IPS-NIHi7 (cell line): ENCODE measurements at regions not wholly inside any gene's neighbourhood (a gene's known extent, or its start where the extent isn't known, plus 50 kb on each side); places are given as distances from the start of the nearest gene placed in this dataset.
"Not testable (repeated sequence)": the region's sequence is repeated elsewhere in the genome, so short reads cannot be mapped to it uniquely, and the experiment has no call there.

ENCODE experiments used
- DNase-seq: peaks from one replicate; pipeline ENCODE4 v3.0.0; 2012; ENCODE audit warnings: mixed read lengths; ENCODE audit errors: extremely low spot score

DNA sequence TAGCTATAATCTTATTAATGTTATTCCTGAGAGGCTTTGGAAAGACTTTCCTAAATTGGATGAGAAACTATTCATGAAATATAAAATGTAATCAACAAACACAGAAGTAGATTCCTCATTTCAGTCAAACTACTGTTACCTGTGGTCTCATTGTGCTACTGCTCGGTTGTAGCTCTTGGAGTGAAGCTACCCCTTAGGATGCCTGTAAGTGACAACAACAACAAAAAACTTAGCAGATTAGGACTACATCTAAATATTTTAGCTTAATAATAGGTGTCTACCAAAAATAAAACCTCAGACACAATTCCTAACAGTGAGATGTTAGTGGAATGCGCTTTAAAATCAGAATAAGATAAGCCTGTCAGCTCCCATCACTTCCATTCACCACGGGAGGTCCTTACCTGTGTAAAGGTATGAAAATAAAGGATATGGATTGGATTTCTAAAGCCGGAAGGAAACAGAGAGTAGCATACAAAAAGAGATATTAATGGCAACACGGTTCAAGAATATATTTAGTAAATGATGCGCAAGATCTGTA, 369.2 kb downstream of the OSTF1 start:
- DNase-seq: no peak

DNA sequence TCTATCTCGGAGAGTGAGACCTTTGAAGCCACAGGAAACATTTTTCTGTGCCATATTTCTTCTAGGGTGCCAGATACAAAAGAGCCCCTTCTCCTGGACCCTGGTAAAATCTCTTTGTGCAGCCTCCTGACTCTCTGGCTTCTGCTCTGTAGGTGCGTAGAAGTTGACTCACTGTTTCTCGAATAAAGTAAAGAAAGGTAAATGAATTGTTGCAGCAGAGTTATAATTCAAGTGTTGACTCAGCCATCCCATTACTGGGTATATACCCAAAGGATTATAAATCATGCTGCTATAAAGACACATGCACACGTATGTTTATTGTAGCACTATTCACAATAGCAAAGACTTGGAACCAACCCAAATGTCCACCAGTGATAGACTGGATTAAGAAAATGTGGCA, 371.0 kb downstream of the OSTF1 start:
- not testable (repeated sequence) for DNase-seq

DNA sequence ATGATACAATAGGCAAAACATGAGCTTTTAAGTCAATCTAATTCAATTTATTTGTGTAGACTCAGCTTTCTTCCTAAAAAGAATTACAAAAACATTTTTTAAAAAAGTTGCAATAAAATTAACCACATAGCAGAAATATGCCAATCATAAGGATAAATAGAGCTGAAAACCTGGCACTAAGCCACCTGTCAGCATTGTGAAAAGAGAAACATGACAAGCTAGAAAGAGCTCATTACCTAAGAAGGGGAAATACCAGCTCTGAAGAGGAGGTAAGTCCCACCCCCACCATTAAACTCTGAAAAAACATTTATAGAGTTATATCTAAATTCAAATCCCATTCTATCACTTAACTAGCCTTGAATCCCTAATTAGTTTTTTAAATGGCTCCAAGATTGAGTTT, 372.9 kb downstream of the OSTF1 start:
- no peak for DNase-seq

DNA sequence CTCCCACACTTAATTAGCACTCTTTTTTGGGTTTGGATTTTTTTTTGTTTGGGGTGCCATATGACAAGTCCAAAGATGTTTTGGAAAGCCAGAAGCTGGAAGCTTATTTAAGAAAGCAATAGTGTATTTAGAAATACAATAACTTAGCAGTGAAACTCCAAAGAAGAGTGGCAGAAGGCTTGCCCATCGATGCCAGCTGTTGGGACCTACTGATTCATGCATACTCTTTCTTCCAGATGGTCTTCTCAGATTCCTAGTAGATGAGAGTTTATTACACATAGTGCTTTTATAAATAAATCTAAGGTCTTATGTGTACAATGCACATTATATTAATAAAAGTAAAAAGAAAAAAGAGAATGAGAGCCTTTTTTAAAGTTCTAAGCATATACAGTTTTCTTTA, 374.6 kb downstream of the OSTF1 start:
- DNase-seq: no peak

DNA sequence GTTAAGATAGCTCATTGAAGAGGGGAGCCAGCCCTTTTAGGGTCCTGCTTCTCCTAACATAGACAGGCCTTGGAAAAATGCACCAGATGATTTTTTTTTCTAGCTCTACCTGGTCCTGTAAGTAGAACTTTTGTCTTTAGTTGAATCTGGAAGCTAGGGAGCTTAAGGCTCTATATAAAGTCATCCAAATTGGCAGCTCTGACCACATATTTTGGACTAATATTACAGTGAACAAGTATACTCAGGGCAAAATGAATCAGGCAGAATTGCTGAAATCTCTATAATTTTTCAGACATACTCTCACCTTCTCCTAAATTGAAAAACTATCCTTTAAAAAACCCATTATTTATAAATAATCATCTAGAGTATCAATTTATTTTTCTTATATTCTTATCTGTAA, 375.6 kb downstream of the OSTF1 start:
- no peak for DNase-seq

DNA sequence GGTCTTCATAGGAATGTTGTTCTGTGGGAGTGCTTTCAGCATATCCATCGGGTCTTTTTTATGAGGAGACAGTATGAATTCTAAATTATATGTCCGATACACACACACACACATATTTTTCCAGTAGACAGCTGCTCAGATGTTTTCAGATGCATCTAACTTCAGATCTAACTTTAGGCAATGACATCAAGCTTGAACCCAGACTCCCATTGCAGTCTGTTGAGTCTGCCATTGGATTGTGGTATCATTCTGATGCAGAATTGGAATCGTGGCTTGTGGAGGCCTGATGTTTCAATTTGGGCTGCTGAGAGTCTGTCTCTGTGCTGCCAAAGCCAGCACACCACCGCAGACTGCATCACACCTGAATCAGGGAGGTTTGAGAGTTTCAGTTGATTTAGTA, 376.4 kb downstream of the OSTF1 start:
- no peak for DNase-seq

DNA sequence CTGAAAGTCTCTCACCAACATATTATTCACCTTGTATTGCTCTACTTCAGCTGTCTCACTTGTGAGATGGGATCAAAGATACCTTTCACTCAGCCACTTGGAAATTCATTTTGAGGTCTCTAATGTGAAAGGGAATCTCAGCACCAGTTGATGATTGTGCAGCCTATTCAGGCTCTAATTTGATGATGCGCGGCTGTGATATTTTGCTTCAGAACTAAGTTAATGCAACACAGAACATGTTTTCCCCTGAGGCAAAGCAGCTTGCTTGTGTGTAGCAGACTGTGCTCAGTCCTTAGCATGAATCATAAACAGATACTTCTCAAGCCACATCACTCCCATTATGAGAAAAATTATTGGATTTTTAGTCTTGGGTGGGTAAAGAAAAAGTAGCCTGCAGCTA, 378.8 kb downstream of the OSTF1 start:
- no peak for DNase-seq

DNA sequence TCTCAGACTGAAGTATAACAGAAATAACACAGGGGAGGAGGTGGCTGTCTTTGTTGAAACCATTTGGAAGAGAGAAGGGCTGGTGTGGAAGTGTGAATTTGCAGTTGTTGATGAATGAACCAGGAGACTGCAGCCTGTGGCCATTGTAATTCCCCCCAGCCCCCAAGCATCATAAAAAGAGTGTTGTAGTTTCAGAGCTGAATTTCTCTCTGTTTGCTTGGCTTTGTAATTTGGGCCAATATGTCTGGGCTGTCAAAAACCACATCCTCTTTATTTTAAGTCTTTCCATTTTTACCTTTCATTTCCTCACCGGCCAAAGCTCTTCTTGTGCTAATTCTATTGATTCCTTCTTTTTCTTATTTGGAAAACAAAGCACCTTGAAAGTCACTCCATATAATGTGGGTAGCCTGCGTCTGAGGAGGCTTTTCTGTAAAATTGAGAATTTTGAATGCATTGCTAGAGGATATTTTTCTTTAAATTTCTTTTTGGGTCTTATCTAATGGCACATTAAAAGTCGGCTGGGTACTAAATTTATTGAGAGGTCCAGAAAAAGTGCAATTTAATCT, 383.3 kb downstream of the OSTF1 start:
- no peak for DNase-seq

DNA sequence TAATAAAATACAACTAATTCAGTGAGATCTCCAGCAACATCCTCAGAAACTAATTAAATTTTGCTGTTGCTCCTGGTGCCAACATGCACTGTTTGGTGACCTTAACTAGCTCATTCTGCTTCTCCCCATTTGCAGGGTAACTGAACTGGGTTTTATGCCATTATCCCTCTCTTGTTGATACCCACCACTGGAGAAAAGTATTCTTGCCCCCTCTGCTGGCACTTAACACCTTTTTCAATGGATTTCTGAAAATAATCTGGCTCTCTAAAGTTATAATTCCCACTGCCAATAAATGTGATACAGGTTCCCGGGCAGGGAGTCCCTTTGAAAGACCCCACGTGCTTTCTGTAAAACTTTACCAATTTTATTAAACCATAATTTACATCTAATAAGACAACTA, 394.3 kb downstream of the OSTF1 start:
- peak; percentile 31 for DNase-seq

DNA sequence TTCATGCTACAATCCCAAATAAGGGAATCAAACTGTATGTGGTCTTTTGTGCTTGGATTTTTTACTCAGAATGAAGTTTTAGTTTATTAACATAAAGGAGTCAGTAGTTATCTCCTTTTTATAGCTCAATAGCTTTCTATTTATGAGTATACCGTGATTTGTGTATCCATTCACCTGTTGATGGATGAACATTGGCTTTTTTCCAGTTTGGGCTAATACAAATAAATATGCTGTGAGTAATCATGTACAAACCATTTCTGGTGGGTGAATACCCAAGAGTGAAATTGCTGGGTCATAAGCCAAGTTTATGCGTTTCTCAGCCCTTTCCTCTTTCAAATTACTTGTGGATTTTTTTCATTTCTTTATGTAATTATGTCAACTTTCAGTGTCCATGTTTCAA, 395.3 kb downstream of the OSTF1 start:
- DNase-seq: no peak

DNA sequence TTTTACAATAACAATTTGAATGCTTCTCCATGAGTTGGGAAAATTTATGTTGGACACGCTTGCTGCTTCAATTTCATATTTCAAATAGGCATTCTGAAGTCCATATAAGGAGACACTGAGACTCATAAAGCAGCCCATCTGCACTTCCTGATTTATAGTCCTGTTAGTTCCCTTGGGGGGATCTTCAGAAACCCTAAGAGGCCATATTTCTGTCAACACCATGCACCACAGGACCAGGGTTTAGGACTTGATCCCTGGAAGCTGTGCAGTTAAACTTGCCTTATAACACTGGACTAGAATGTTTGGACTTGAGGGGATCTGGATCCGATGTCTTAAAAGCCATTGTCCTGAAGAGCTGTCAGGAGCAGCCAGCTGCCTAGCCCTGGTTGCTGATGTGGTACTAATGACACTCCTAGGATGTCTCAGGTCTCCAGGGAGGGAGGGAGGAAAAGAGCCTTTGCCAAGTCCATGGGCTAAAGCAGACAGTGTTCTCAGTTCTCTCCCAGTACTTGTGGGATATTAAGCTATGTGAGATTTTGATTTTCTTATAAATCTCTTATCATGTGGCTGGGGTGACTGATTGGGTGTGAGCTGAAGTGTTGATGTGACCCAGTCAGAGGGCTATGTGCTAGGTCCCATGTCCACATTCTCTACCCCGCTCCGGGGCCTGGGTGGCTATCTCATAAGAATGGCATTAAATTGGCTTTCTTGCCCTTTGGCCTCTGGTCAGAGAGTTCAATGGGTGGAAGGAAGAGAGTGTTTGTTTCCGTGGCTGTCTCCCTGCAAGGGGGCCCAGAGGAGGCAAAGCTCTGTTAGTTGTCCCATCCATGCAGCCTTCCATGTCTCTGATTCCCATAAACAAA, 399.8 kb downstream of the OSTF1 start:
- no peak for DNase-seq

DNA sequence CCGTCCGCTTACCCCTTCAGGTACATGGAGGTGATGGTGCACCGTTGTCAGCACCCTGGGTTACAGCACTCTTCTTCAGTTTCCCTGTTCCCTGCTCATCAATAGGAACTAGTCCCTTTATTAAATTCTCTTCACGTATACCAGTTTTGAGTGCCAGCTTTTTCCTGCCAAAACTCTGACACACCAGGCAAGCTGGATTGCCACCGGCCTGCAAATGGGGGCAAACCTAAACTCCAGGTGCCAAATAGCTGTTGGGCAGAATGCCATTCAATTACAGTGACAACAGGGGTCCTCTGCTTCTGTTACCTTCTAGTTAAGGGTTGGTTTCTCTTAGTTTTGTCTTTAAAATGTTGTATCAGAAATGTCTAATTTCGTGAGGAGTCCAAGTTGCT, 400.4 kb downstream of the OSTF1 start:
- no peak for DNase-seq

DNA sequence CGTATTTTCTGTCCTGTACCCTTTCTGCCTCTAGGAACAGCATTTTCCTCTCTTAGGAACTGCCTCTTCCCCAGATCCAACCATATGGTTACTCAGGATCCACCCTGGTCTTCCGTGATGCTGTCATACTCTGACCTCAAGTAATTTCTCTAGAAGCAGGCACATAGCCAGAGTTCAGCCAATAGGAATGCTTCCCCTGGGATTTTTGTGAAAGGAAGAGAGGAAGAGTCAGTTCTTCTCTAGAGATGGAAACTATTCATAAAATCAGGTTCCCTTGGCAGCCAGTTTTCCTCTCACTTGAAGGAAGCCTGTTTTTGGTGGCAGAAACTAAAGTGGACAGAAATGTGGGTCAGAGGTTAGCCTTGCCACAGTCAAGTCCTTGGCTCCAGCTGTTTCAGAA, 400.1 kb upstream of the PCSK5 start:
- no peak for DNase-seq

DNA sequence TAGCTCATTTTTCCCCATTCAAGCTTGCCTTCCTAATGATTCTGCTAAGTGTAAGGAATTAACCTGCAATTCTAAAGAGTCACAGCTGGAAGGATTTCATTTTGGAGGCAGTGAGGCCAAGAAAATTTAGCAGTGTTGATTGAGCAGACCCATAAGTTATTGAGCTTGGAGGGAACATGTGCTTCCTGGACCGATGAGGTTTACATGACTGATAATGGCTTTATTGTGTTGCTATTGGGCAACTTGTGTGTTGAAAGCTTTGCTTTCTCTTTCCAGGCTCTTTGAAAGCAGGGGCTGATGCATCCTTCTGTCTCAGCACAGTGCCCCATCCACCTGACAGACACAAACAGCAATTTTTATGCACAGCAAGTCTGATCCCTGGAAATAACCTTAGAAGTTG, 398.9 kb upstream of the PCSK5 start:
- DNase-seq: no peak

DNA sequence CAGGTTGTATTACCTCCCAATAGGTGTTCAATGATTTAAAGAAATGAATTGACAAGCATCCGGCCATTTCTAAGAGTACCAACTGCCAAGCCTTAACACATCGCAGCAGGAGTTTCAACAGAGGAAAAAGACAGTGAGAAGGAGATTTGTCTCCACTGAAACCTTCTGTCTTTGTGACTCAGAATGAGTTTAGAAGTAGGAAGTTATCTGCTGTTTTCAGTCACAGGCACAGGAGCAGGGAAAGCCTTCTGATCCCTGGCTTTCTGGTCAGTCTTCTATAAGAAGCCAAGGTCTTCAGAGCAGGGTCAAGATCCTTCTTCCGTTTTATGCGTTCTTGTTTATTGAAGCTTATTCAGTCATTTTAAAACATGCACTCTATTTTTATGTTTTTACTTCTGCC, 390.7 kb upstream of the PCSK5 start:
- DNase-seq: no peak

DNA sequence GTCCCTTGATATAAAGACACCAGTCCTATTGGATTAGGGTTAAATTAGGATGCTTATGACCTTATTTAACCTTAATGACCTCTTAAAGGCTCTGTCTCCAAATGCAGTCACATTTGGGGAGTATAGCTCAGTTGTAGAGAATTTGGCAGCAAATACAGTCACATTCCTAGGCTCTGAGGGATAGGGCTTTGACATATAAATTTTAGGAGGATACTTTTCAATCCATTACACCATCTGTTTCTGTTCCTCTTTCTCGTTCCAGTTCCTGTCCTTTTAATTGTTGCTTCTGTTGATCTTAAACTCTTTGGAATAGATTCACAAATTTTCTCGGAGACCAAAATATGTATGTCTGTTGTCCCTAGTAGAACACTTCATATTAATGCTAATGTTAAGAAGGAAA, 390.0 kb upstream of the PCSK5 start:
- DNase-seq: no peak

DNA sequence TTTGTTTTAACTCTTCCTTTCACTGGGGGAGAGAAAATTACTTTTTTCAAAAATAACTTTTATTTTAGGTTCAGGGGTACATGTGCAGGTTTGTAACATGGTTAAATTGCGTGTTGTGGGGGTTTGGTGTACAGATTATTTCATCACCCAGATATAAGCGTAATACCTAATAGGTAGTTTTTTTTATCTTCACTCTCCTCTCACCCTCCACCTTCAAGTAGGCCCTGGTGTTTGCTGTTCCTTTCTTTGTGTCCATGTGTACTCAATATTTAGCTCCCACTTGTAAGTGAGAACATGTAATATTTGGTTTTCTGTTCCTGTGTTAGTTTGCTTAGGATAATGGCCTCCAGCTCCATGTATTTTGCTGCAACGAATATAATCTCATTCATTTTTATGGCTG, 389.5 kb upstream of the PCSK5 start:
- DNase-seq: not testable (repeated sequence)

DNA sequence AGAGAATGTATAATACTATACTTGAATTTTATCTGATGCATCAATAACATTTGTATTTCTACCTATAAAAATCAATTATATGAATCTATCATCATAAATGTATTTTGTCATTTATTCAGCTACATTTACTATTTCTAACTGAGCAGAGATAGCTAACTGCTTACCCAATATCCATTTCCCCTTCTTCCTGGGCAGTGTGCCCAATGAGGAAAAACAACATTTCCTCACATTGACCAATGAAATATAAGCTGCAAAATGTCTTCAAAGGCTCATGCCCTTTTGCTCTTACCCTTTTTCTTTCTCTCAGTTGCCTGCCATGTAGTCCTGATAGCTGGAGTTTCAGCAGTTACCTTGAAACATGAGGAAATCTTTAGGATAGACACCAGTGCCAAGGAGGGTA, 385.8 kb upstream of the PCSK5 start:
- DNase-seq: no peak

DNA sequence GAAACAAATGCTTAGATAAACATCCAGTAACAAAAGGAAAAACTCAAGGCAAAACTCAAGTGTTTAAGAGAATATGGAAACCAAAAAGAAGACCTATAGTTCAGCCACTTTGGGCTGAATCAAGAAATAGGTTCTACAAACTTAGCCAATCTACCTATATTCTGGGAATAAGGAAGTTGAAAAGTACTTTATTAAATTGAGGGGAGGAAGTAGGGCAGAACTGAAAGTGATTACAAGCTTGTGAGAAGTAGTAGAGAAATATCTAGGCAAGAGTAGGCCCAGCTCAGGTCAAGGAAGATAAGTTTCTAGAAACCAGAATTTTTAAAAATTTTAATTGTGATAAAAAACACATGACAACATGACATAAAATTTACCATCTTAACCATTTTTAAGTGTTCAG, 384.8 kb upstream of the PCSK5 start:
- DNase-seq: no peak

DNA sequence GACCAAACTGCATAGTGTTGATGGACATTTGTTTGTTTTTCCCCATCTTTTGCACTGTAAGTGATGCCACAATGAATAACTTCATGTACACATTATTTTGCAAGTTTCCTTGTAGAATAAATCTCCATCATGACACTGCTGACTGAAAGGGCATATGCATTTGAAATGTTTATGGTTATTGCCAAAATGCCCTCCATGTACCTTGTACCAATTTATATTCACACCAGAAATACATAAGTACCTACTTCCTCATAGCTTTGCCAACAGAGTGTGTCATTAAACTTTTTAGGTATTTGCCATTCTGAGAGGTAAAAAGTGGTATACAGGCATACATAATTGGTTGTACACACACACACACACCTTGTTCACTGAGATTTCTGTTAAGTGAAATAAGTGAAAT, 361.0 kb upstream of the PCSK5 start:
- no peak for DNase-seq

DNA sequence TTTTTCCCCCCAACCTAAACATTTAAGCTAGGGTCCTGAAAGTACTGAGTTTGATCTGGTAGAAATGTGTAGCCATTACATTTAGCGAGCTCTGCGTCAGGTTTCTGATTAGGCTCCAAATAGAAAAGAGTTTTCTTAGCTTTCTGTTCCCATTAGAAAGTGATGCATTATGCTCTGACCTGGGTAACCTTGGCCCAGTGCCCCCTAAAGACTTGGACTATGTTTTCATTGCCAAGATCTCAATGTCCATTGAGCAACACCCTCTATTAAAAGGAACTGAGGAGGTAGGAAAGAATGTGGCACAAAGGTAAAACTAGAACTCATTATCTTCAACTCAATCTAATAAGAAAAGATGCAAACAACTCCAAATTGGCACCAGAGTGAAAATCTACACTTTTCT, 358.9 kb upstream of the PCSK5 start:
- DNase-seq: no peak

DNA sequence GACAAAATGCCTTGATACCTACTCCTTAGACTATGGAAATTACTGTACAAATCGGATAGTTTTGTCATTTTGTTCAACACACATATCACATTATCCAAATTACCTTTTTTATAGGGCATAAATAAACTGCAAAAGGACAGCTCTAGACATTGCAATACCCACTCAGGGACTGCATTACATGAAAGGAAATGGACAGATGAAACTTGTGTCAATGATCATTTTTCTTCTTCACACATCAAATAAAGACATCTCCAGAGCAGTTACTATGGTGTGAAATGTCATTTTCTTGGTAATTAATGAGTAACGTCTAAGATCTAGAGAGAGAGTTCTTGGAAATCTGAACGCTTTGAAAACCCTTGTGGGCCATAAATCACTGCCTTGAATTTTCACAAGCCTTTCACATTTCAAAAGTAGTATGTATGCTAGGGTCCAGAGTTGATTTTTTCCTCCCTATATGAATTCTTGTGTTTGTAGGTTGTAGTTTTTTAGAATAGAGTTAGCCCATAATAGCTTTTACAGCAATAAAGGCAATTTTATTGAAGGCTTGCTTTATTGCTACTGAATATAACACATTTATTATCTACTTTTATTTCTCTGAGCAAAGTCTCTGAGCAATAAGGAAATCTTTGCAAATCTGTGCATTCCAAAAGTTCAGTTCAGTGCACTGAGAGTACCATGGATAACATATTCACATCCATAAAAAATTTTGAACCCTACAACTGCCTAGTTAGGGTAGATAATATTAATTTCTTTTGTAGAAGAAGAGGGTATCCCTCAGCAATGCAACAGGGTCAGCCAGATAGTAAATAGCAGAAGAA, 358.0 kb upstream of the PCSK5 start:
- DNase-seq: no peak

DNA sequence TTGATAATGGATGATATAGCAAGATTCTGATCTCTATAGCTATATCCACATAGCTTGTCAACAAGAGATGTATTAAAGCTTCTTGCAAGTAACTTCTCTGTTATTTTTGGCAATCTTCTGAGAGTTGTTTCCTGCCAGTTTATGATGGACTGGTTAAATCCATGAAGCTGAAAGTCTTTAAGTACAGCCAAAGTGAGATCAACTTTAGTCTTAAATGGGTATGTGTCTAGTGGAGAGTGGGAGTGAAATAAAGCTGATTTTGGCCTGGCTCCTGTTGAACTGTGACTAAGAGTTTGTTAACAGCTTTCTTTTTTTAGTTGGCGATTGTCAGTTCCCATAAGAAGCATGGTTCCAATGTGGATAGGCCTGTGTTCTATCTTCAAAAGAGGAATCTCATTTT, 350.9 kb upstream of the PCSK5 start:
- DNase-seq: no peak
